Heart left ventricle (tissue), 13 donors: ENCODE measurements at regions not wholly inside any gene's neighbourhood (a gene's known extent, or its start where the extent isn't known, plus 50 kb on each side); places are given as distances from the start of the nearest gene placed in this dataset.

ENCODE experiments used
- POLR2A ChIP-seq, 2 donors: fragments of 450-650 bp; IDR thresholded peaks; one replicate each; pipeline ENCODE4 v1.6.1; 2017; ENCODE audit warnings: antibody characterized with exemption in 2 of 2, mild to moderate bottlenecking in 2 of 2, moderate library complexity in 2 of 2
- TF ChIP-seq, protein P1 (sequence below), 12 donors: fragments of 200-600 bp; sonication (generic) in 4 of 12; IDR thresholded peaks; one replicate each; pipeline versions ENCODE4 v1.5.0 to v1.8.0; 2018 to 2022; ENCODE audit warnings: antibody characterized with exemption in 12 of 12, mild to moderate bottlenecking in 5 of 12
- donor health status: ischemic (EF 13 %, LVEDD 7.1; RV severe dilation, severe dysfunction).
- donor health status: DM: no; HTN: yes; CAD: no.
- donor health status: DM: no; HTN: no; CAD: no.
- donor health status: ischemic (EF 25% LVEDD 6.9; RV normal size, moderate dysfunction).
- donor health status: ischemic (EF 25% LVEDD 5.7; RV mildly dilated, moderate dysfunction).
- donor health status: ischemic (EF 35%, LVEDD 5.7; RV mildly dilated, moderate dysfunction).
- donor health status: nonischemic (EF 11% LVEDD 7.7; RV severe dilation, severe dysfunction).
- donor health status: DM: yes; HTN: yes; CAD: no.
- donor health status: PGD.
- donor health status: ischemic (EF 29% LVEDD 5.4; RV normal size, mild dysfunction).
- donor health status: nonischemic (EF 23%, LVEDD 6.1; RV moderate dilation, normal function).

DNA sequence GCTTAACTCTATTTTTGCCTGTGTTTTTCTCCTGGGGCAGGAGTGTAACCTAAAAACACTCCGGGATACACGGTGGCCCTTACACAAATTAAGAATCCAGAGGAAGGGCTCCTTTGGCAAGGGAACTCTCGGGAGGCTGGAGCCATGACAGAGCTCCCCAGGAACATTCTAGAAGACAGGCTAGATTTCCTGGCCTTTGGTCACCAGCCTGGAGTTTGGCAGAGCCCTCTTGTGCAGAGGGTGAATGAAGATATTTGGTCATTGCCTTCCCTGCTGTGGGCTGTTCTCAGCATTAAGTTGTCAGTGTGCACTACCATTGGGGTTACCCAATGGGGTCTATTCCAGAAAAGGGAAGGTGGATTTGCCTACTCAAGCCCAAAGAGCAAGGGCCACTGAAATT lies 53.8 kb upstream of the LNX1 start:
- TF ChIP-seq, protein P1, sequence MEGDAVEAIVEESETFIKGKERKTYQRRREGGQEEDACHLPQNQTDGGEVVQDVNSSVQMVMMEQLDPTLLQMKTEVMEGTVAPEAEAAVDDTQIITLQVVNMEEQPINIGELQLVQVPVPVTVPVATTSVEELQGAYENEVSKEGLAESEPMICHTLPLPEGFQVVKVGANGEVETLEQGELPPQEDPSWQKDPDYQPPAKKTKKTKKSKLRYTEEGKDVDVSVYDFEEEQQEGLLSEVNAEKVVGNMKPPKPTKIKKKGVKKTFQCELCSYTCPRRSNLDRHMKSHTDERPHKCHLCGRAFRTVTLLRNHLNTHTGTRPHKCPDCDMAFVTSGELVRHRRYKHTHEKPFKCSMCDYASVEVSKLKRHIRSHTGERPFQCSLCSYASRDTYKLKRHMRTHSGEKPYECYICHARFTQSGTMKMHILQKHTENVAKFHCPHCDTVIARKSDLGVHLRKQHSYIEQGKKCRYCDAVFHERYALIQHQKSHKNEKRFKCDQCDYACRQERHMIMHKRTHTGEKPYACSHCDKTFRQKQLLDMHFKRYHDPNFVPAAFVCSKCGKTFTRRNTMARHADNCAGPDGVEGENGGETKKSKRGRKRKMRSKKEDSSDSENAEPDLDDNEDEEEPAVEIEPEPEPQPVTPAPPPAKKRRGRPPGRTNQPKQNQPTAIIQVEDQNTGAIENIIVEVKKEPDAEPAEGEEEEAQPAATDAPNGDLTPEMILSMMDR (IDR thresholded peaks at IDR 0.05), result no peak
- no peak for TF ChIP-seq POLR2A (IDR thresholded peaks at IDR 0.05)
